K562 (cell line): ENCODE measurements at regions not wholly inside any gene's neighbourhood (a gene's known extent, or its start where the extent isn't known, plus 50 kb on each side); places are given as distances from the start of the nearest gene placed in this dataset.

Source experiments
- ID3 ChIP-seq, 2 experiments: fragments of 250-450 bp in 1 of 2; fragments of 450-650 bp in 1 of 2; sonication (Bioruptor Pico) in 1 of 2; IDR thresholded peaks; 2 replicates each; pipeline versions ENCODE4 v1.6.1 to v1.8.0; 2016 to 2021; ENCODE audit warnings: mild to moderate bottlenecking in 2 of 2, moderate library complexity in 2 of 2, missing compliant biosample characterization in 1 of 2, missing genetic modification characterization in 1 of 2
- ZBTB40 ChIP-seq, 2 experiments: fragments of 450-650 bp in 1 of 2; sonication (generic) in 1 of 2; formaldehyde crosslinking in 1 of 2; IDR thresholded peaks; 2 replicates each; pipeline versions ENCODE4 v1.7.1 to v1.9.0; 2016 to 2022; ENCODE audit warnings: inconsistent platforms in 1 of 2, mild to moderate bottlenecking in 1 of 2, missing genetic modification reagents in 1 of 2
- ZNF277 ChIP-seq: fragments of 250-450 bp; sonication (Bioruptor Pico); IDR thresholded peaks from 2 replicates; pipeline ENCODE4 v1.8.0; 2022; ENCODE audit warnings: inconsistent platforms, mild to moderate bottlenecking, moderate library complexity, borderline replicate concordance
- ZNF639 ChIP-seq, 2 experiments: fragments of 200-800 bp in 1 of 2; sonication (Bioruptor generic) in 1 of 2; sonication (generic) in 1 of 2; formaldehyde crosslinking in 1 of 2; IDR thresholded peaks in 1 of 2; conservative IDR thresholded peaks in 1 of 2; 2 replicates each; pipeline versions ENCODE4 v1.5.0 to v1.6.1; 2016 to 2020; ENCODE audit warnings: missing compliant biosample characterization in 1 of 2, missing genetic modification characterization in 1 of 2, missing genetic modification reagents in 1 of 2

- TF ChIP-seq ZBTB40 (IDR thresholded peaks at IDR 0.05) = no peak
- no peak for TF ChIP-seq ZBTB40 (CRISPR knock-in tag; IDR thresholded peaks at IDR 0.05)
- TF ChIP-seq ZNF277 (CRISPR knock-in tag) = no peak
- no peak for TF ChIP-seq ID3 (CRISPR knock-in tag; IDR thresholded peaks at IDR 0.05)
- no peak for TF ChIP-seq ID3 (tag; IDR thresholded peaks at IDR 0.05)
- TF ChIP-seq ZNF639 (CRISPR knock-in tag; conservative IDR thresholded peaks at IDR 0.05 in 1 of 2, IDR thresholded peaks at IDR 0.05 in 1 of 2) = no peak
Observed at GRCh38 chr1:14369526-14370213, 228.8 kb upstream of the KAZN start (continued).
